ENCODE measurements at regions not wholly inside any gene's neighbourhood (a gene's known extent, or its start where the extent isn't known, plus 50 kb on each side); places are given as distances from the start of the nearest gene placed in this dataset.

GRCh38 chr12:39240587-39240986, 202.3 kb downstream of the KIF21A start:
- Histone ChIP-seq H3K27me3 (ENCODE audit: control insufficient read depth, insufficient read depth, low read length) (no peaks in the 10 kb centered on the region), H3K4me3 (ENCODE audit: low read depth, low read length) (no peak overlapping the region), H3K36me3 (ENCODE audit: control insufficient read depth, insufficient read depth, low read length) (no peaks in the 10 kb centered on the region), H3K9me3 (ENCODE audit: control insufficient read depth in 2 of 2, low read length in 2 of 2) (no peaks in the 10 kb centered on the region), H3K27ac (ENCODE audit: insufficient read depth, low read length, poor library complexity, severe bottlenecking) (no peak overlapping the region), H3K4me1 (ENCODE audit: control insufficient read depth, insufficient read depth, low read length, poor library complexity, severe bottlenecking) (no peaks in the 10 kb centered on the region)
- peaks cover 4% of the 10 kb centered on the region for H3K27me3 Mint-ChIP-seq
- DNase-seq (no peak), ATAC-seq (ENCODE audit: low read depth in 2 of 2) (no peak)
- no peak overlapping the region for H3K27ac Mint-ChIP-seq
- no peak overlapping the region for H3K4me3 Mint-ChIP-seq
- H3K4me1 Mint-ChIP-seq = no peaks in the 10 kb centered on the region
- no peaks in the 10 kb centered on the region for H3K9me3 Mint-ChIP-seq
- H3K36me3 Mint-ChIP-seq = no peaks in the 10 kb centered on the region

GRCh38 chr12:39239490-39240486, 203.1 kb downstream of the KIF21A start:
- Mint-ChIP-seq H3K9me3 (no peaks in the 10 kb centered on the region), H3K27me3 (peaks cover 4% of the 10 kb centered on the region), H3K4me1 (no peaks in the 10 kb centered on the region), H3K27ac (no peak overlapping the region), H3K4me3 (no peak overlapping the region), H3K36me3 (no peaks in the 10 kb centered on the region)
- Histone ChIP-seq H3K36me3 (ENCODE audit: control insufficient read depth, insufficient read depth, low read length) (no peaks in the 10 kb centered on the region), H3K9me3 (ENCODE audit: control insufficient read depth in 2 of 2, low read length in 2 of 2) (no peaks in the 10 kb centered on the region), H3K27me3 (ENCODE audit: control insufficient read depth, insufficient read depth, low read length) (no peaks in the 10 kb centered on the region), H3K4me3 (ENCODE audit: low read depth, low read length) (no peak overlapping the region), H3K4me1 (ENCODE audit: control insufficient read depth, insufficient read depth, low read length, poor library complexity, severe bottlenecking) (no peaks in the 10 kb centered on the region), H3K27ac (ENCODE audit: insufficient read depth, low read length, poor library complexity, severe bottlenecking) (no peak overlapping the region)
- DNase-seq (no peak), ATAC-seq (ENCODE audit: low read depth in 2 of 2) (no peak)

GRCh38 chr12:39237004-39237403, 205.9 kb downstream of the KIF21A start:
- no peak overlapping the region for H3K4me3 Mint-ChIP-seq
- no peak for ATAC-seq (ENCODE audit: low read depth in 2 of 2)
- peaks cover 6% of the 10 kb centered on the region for H3K27me3 Mint-ChIP-seq
- H3K4me1 ChIP-seq (ENCODE audit: control insufficient read depth, insufficient read depth, low read length, poor library complexity, severe bottlenecking) = no peaks in the 10 kb centered on the region
- no peaks in the 10 kb centered on the region for H3K27me3 ChIP-seq (ENCODE audit: control insufficient read depth, insufficient read depth, low read length)
- no peaks in the 10 kb centered on the region for H3K9me3 Mint-ChIP-seq
- no peak for DNase-seq
- H3K4me1 Mint-ChIP-seq = no peaks in the 10 kb centered on the region
- H3K36me3 Mint-ChIP-seq = no peaks in the 10 kb centered on the region
- no peaks in the 10 kb centered on the region for H3K9me3 ChIP-seq (ENCODE audit: control insufficient read depth in 2 of 2, low read length in 2 of 2)
- no peak overlapping the region for H3K27ac ChIP-seq (ENCODE audit: insufficient read depth, low read length, poor library complexity, severe bottlenecking)
- H3K4me3 ChIP-seq (ENCODE audit: low read depth, low read length) = no peak overlapping the region
- no peaks in the 10 kb centered on the region for H3K36me3 ChIP-seq (ENCODE audit: control insufficient read depth, insufficient read depth, low read length)
- H3K27ac Mint-ChIP-seq = no peak overlapping the region

- ATAC-seq (ENCODE audit: low read depth in 2 of 2) = no peak
- peaks cover 4% of the 10 kb centered on the region for H3K27me3 Mint-ChIP-seq
These were observed 206.7 kb downstream of the KIF21A start for GRCh38 chr12:39235990-39236767.

GRCh38 chr12:39230086-39230485, 212.8 kb downstream of the KIF21A start:
- Histone ChIP-seq H3K27me3 (ENCODE audit: control insufficient read depth, insufficient read depth, low read length) (no peaks in the 10 kb centered on the region), H3K36me3 (ENCODE audit: control insufficient read depth, insufficient read depth, low read length) (no peaks in the 10 kb centered on the region), H3K27ac (ENCODE audit: insufficient read depth, low read length, poor library complexity, severe bottlenecking) (no peak overlapping the region), H3K4me3 (ENCODE audit: low read depth, low read length) (no peak overlapping the region), H3K9me3 (ENCODE audit: control insufficient read depth in 2 of 2, low read length in 2 of 2) (no peaks in the 10 kb centered on the region), H3K4me1 (ENCODE audit: control insufficient read depth, insufficient read depth, low read length, poor library complexity, severe bottlenecking) (no peaks in the 10 kb centered on the region)
- peaks cover 0 to 4% (median 0%) of the 10 kb centered on the region in 7 donors for H3K9me3 Mint-ChIP-seq
- H3K4me3 Mint-ChIP-seq = no peak overlapping the region
- H3K27me3 Mint-ChIP-seq = peaks cover 4% of the 10 kb centered on the region
- DNase-seq (no peak), ATAC-seq (ENCODE audit: low read depth in 2 of 2) (no peak)
- H3K36me3 Mint-ChIP-seq = no peaks in the 10 kb centered on the region
- H3K4me1 Mint-ChIP-seq = no peaks in the 10 kb centered on the region
- no peak overlapping the region for H3K27ac Mint-ChIP-seq

More at GRCh38 chr12:39235990-39236767, 206.7 kb downstream of the KIF21A start:
- no peak overlapping the region for H3K27ac Mint-ChIP-seq
- H3K9me3 Mint-ChIP-seq = no peaks in the 10 kb centered on the region
- Histone ChIP-seq H3K36me3 (ENCODE audit: control insufficient read depth, insufficient read depth, low read length) (no peaks in the 10 kb centered on the region), H3K4me1 (ENCODE audit: control insufficient read depth, insufficient read depth, low read length, poor library complexity, severe bottlenecking) (no peaks in the 10 kb centered on the region), H3K9me3 (ENCODE audit: control insufficient read depth in 2 of 2, low read length in 2 of 2) (no peaks in the 10 kb centered on the region), H3K4me3 (ENCODE audit: low read depth, low read length) (no peak overlapping the region), H3K27me3 (ENCODE audit: control insufficient read depth, insufficient read depth, low read length) (no peaks in the 10 kb centered on the region), H3K27ac (ENCODE audit: insufficient read depth, low read length, poor library complexity, severe bottlenecking) (no peak overlapping the region)
- no peaks in the 10 kb centered on the region for H3K4me1 Mint-ChIP-seq
- DNase-seq = no peak
- H3K4me3 Mint-ChIP-seq = no peak overlapping the region
- no peaks in the 10 kb centered on the region for H3K36me3 Mint-ChIP-seq

- H3K27ac ChIP-seq (ENCODE audit: insufficient read depth, low read length, poor library complexity, severe bottlenecking) = no peak overlapping the region
- Mint-ChIP-seq H3K9me3 (peaks cover 0 to 5% (median 3%) of the 10 kb centered on the region in 7 donors), H3K27me3 (no peaks in the 10 kb centered on the region), H3K4me1 (no peaks in the 10 kb centered on the region), H3K36me3 (no peaks in the 10 kb centered on the region), H3K4me3 (no peak overlapping the region), H3K27ac (no peak overlapping the region)
- H3K36me3 ChIP-seq (ENCODE audit: control insufficient read depth, insufficient read depth, low read length) = no peaks in the 10 kb centered on the region
- H3K9me3 ChIP-seq (ENCODE audit: control insufficient read depth in 2 of 2, low read length in 2 of 2) = no peaks in the 10 kb centered on the region
- ATAC-seq (ENCODE audit: low read depth in 2 of 2) (no peak), DNase-seq (no peak)
- no peak overlapping the region for H3K4me3 ChIP-seq (ENCODE audit: low read depth, low read length)
- H3K4me1 ChIP-seq (ENCODE audit: control insufficient read depth, insufficient read depth, low read length, poor library complexity, severe bottlenecking) = no peaks in the 10 kb centered on the region
- no peaks in the 10 kb centered on the region for H3K27me3 ChIP-seq (ENCODE audit: control insufficient read depth, insufficient read depth, low read length)
These were observed 215.7 kb downstream of the KIF21A start for GRCh38 chr12:39227218-39227617.

- Histone ChIP-seq H3K4me1 (ENCODE audit: control insufficient read depth, insufficient read depth, low read length, poor library complexity, severe bottlenecking) (no peaks in the 10 kb centered on the region), H3K4me3 (ENCODE audit: low read depth, low read length) (no peak overlapping the region), H3K27me3 (ENCODE audit: control insufficient read depth, insufficient read depth, low read length) (no peaks in the 10 kb centered on the region), H3K9me3 (ENCODE audit: control insufficient read depth in 2 of 2, low read length in 2 of 2) (no peaks in the 10 kb centered on the region), H3K36me3 (ENCODE audit: control insufficient read depth, insufficient read depth, low read length) (no peaks in the 10 kb centered on the region), H3K27ac (ENCODE audit: insufficient read depth, low read length, poor library complexity, severe bottlenecking) (no peak overlapping the region)
- Mint-ChIP-seq H3K36me3 (no peaks in the 10 kb centered on the region), H3K27ac (no peak overlapping the region), H3K4me1 (no peaks in the 10 kb centered on the region), H3K4me3 (no peak overlapping the region), H3K9me3 (peaks cover 0 to 5% (median 3%) of the 10 kb centered on the region in 7 donors), H3K27me3 (no peaks in the 10 kb centered on the region)
- no peak for DNase-seq
- no peak for ATAC-seq (ENCODE audit: low read depth in 2 of 2)
These were observed 217.9 kb downstream of the KIF21A start for GRCh38 chr12:39224971-39225370.

Measured in CD4-positive, CD25-positive, alpha-beta regulatory T cell (primary cell).